ENCODE measurements at regions not wholly inside any gene's neighbourhood (a gene's known extent, or its start where the extent isn't known, plus 50 kb on each side); places are given as distances from the start of the nearest gene placed in this dataset.

- Histone ChIP-seq H3K4me1 (no peaks in the 10 kb centered on the region), H3K9me3 (no peaks in the 10 kb centered on the region), H3K36me3 (ENCODE audit: insufficient read depth in 1 of 2, low read depth in 1 of 2) (no peaks in the 10 kb centered on the region), H3K27me3 (ENCODE audit: insufficient read depth in 3 of 3, low read length in 2 of 3) (no peaks in the 10 kb centered on the region), H3K27ac (no peak overlapping the region), H3K4me3 (no peak overlapping the region)
- DNase-seq = no peak
- 33 to 39% (median 36%) methylated on average over 2 of the region's 2 CpGs for WGBS, 3 donors
- intact Hi-C loops (cut with DNase I) = no loop called here
- ATAC-seq = no peak
- TF ChIP-seq, protein P1, sequence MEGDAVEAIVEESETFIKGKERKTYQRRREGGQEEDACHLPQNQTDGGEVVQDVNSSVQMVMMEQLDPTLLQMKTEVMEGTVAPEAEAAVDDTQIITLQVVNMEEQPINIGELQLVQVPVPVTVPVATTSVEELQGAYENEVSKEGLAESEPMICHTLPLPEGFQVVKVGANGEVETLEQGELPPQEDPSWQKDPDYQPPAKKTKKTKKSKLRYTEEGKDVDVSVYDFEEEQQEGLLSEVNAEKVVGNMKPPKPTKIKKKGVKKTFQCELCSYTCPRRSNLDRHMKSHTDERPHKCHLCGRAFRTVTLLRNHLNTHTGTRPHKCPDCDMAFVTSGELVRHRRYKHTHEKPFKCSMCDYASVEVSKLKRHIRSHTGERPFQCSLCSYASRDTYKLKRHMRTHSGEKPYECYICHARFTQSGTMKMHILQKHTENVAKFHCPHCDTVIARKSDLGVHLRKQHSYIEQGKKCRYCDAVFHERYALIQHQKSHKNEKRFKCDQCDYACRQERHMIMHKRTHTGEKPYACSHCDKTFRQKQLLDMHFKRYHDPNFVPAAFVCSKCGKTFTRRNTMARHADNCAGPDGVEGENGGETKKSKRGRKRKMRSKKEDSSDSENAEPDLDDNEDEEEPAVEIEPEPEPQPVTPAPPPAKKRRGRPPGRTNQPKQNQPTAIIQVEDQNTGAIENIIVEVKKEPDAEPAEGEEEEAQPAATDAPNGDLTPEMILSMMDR (IDR thresholded peaks at IDR 0.05) = no peak
Observed at GRCh38 chr3:164208821-164209220, 869.5 kb downstream of the SI start.

GRCh38 chr3:164208048-164208447 lies 870.2 kb downstream of the SI start:
- H3K36me3 ChIP-seq (ENCODE audit: insufficient read depth in 1 of 2, low read depth in 1 of 2) = no peaks in the 10 kb centered on the region
- H3K4me1 ChIP-seq = no peaks in the 10 kb centered on the region
- no peak overlapping the region for H3K27ac ChIP-seq
- 21 to 28% (median 27%) methylated on average over 2 of the region's 2 CpGs for WGBS, 3 donors
- intact Hi-C loops (cut with DNase I) = no loop called here
- DNase-seq (no peak), ATAC-seq (no peak)
- H3K4me3 ChIP-seq = no peak overlapping the region
- H3K27me3 ChIP-seq (ENCODE audit: insufficient read depth in 3 of 3, low read length in 2 of 3) = no peaks in the 10 kb centered on the region
- no peaks in the 10 kb centered on the region for H3K9me3 ChIP-seq
- TF ChIP-seq, protein P1 (IDR thresholded peaks at IDR 0.05) = no peak

- intact Hi-C loops (cut with DNase I) = no loop called here
- Histone ChIP-seq H3K27ac (no peak overlapping the region), H3K27me3 (ENCODE audit: insufficient read depth in 3 of 3, low read length in 2 of 3) (no peaks in the 10 kb centered on the region), H3K4me1 (no peaks in the 10 kb centered on the region), H3K4me3 (no peak overlapping the region), H3K36me3 (ENCODE audit: insufficient read depth in 1 of 2, low read depth in 1 of 2) (no peaks in the 10 kb centered on the region), H3K9me3 (no peaks in the 10 kb centered on the region)
- ATAC-seq (no peak), DNase-seq (no peak)
- TF ChIP-seq, protein P1 (IDR thresholded peaks at IDR 0.05) = no peak
- WGBS, 3 donors = 66 to 71% (median 66%) methylated on average over 1 of the region's 1 CpG
Observed at GRCh38 chr3:164200053-164200823, 878.1 kb downstream of the SI start.

GRCh38 chr3:164196477-164196876 lies 881.8 kb downstream of the SI start:
- TF ChIP-seq, protein P1 (IDR thresholded peaks at IDR 0.05) = no peak
- H3K36me3 ChIP-seq (ENCODE audit: insufficient read depth in 1 of 2, low read depth in 1 of 2) = no peaks in the 10 kb centered on the region
- H3K4me1 ChIP-seq = no peaks in the 10 kb centered on the region
- ATAC-seq (no peak), DNase-seq (no peak)
- H3K27me3 ChIP-seq (ENCODE audit: insufficient read depth in 3 of 3, low read length in 2 of 3) = no peaks in the 10 kb centered on the region
- H3K27ac ChIP-seq = no peak overlapping the region
- H3K4me3 ChIP-seq = no peak overlapping the region
- WGBS, 3 donors = 91 to 97% (median 92%) methylated on average over 2 of the region's 2 CpGs
- intact Hi-C loops (cut with DNase I) = no loop called here
- no peaks in the 10 kb centered on the region for H3K9me3 ChIP-seq

DNA sequence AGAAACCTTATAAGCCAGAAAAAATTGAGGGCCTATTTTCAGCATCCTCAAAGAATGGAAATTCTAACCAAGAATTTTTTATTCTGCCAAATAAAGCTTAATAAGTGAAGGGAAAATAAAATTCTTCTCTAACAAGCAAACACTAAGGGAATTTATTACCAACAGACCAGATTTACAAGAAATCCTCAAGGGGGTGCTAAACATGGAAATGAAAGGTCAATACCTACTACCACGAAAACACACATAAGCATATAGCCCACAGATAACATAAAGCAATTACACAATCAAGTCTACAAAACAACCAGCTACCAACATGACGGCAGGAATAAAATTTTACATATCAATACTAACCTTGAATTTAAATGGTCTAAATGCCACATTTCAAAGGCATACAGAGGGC lies 883.5 kb downstream of the SI start:
- DNase-seq (no peak), ATAC-seq (no peak)
- no peaks in the 10 kb centered on the region for H3K27me3 ChIP-seq (ENCODE audit: insufficient read depth in 3 of 3, low read length in 2 of 3)
- 59 to 63% (median 63%) methylated on average over 2 of the region's 2 CpGs for WGBS, 3 donors
- H3K36me3 ChIP-seq (ENCODE audit: insufficient read depth in 1 of 2, low read depth in 1 of 2) = no peaks in the 10 kb centered on the region
- no peak overlapping the region for H3K4me3 ChIP-seq
- no peak overlapping the region for H3K27ac ChIP-seq
- no peaks in the 10 kb centered on the region for H3K9me3 ChIP-seq
- intact Hi-C loops (cut with DNase I) = no loop called here
- TF ChIP-seq, protein P1 (IDR thresholded peaks at IDR 0.05) = no peak
- no peaks in the 10 kb centered on the region for H3K4me1 ChIP-seq

Data from psoas muscle (tissue), 7 donors.